HuH-7 (cell line): ENCODE measurements at regions not wholly inside any gene's neighbourhood (a gene's known extent, or its start where the extent isn't known, plus 50 kb on each side); places are given as distances from the start of the nearest gene placed in this dataset.
"Not testable (repeated sequence)": the region's sequence is repeated elsewhere in the genome, so short reads cannot be mapped to it uniquely, and the experiment has no call there.

Experiments used
- DNase-seq: peaks from one replicate; pipeline ENCODE4 v3.0.0; 2011; ENCODE audit warnings: low spot score

- not testable (repeated sequence) for DNase-seq
Observed at GRCh38 chr16:29145086-29145485, 160.2 kb downstream of the LAT start.

- not testable (repeated sequence) for DNase-seq
Observed at GRCh38 chr16:29144669-29145062, 159.8 kb downstream of the LAT start.

DNA sequence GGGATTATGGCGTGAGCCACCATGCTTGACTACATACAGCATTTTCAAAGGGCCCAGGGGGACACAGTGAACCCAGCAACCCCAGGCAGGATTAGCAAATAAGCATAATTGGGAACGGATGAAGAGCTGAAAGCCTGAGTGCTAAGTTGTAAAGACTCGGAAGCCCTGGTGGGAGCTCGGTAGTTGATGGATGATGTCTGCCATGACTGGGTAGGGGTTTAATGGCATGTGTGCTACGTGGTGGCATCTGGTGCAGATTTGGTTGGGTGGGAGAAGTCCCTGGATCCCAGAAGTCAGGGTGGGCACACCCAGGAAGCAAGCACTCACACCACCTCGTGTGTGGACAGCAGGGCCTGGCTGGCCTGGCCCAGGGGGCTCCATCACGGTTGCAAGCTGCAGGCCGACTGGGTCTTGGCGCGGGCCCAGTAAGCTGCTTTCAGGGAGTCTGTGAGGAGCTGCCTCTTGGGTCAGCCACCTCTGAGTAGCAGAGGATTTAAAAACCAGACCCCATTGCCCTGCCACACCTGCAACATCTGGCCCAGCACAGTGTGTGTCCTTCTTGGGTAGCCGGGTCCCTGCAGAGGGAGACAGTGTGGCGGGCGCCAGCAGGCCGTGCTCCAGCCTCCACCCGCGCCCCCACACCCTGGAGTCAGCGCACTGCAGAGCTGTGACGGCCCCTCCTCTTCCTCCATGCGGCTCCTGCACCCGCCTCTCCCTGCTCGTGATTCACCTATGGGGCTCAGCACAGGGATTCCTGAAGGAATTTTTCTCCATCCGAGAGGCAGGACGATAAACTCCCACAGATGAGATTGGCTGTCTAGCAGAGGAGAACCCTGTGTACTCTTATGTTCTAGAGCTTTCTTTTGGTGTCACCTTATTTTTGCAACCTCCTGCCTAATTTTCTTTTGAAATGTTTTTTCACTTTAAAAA lies 159.2 kb downstream of the LAT start:
- DNase-seq = not testable (repeated sequence)

DNA sequence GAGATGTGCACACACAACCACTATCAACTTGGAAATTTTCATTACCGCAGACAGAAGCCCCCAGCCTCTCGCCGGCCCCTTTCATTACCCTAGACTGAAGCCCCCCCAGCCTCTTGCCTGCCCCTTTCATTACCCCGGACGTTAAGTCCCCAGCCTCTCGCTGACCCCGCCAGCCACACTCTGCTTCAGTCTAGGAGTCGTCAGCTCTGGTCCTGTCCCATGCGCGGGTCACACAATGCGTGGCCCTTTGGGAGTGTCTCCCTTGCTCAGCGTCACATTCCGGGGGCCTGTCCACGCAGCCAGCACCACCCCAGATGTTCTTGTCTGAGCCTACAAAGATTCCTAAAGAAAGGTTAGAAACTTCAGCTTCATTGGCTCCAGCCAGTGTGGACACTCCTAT lies 157.7 kb downstream of the LAT start:
- DNase-seq = not testable (repeated sequence)

DNA sequence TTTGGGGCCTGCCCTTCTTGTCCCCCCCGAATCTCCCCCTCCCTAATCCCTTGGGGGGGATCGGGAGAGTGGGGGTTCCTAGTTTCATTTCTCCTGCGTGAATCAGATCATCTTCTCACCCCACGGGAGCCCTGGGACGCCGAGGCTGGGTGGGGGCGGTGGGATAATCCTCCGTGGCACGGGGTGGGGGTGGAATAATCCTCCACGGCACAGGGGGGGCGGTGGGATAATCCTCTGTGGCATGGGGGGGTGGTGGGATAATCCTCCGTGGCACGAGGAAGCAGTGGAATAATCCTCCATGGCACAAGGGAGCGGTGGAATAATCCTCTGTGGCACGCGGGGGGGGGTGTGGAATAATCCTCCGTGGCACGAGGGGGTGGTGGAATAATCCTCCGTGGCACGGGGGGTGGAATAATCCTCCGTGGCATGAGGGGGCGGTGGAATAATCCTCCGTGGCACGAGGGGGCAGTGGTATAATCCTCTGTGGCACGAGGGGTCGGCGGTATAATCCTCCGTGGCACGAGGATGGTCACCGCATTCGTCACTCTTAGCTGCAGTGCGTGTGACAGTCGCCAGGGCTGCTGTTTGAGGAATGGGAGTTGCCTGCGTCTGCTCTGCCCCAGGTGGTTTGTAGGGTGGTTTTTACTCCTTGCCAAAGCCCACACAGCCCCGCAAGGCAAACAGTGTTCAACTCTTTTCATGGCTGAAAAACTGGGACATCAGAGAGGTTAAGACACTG lies 156.9 kb downstream of the LAT start:
- no peak for DNase-seq

DNA sequence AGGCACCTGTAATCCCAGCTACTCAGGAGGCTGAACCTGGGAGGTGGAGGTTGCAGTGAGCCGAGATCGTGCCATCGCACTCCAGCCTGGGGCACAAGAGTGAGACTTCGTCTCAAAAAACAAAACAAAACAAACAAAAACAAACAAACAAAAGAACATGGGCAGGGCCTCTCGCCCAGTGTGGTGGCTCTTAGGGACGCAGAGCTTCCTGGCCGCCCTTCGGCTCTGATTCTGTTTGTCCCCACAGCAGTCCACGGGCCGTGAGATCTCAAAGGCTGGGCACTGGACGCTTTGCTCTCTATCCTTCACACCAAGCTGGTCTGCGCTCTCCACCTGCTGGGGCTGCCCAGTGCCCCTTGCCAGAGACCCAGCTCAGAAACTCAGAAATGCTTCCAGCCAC lies 156.3 kb downstream of the LAT start:
- not testable (repeated sequence) for DNase-seq

- DNase-seq = not testable (repeated sequence)
Observed at GRCh38 chr16:29139901-29140855, 155.3 kb downstream of the LAT start.

DNA sequence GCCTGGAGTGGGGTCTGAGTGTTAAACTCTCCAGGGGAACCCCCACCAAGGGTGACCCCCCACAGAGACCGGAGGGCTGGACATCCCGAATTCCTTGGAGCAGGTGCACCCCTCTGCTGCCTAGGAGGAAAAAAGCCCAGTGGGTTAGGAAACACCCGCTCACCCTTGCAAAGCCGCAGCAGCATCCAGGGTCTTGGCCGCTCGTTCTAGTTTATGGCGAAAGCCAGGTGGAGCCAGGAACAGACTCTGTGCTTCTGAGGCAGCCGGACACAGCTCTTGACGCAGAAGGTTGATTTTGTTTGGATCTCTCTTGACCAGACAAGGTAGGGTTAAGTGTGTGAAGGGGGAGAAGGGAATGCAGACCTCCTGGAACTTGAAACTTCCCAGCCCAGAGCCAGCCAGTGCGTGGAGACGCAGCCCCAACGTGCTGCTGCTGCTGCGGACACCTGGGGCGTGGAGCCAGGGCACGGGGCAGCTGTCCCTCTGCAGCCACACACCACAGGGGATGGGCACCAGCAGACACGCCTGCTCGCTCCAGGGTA lies 154.5 kb downstream of the LAT start:
- DNase-seq = no peak

DNA sequence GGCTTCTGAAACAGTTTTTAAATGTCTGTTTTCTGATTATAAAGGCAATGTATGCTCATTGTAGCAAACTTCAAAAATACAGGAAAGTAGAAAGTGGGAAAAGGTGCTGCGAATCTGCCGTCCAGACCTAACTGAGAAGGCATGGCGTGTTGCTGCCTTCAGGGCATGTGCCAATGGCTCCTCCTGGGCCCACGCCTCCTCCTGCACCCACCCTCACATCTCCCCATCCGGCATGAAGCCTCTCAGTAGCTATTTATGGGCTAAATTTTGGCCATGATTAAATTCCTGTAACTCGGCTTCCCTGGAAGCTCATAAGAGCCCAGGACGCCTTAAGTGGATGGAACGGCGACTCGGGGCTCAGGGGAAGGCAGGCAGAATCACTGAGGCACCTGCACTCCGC lies 153.8 kb downstream of the LAT start:
- DNase-seq = not testable (repeated sequence)

- not testable (repeated sequence) for DNase-seq
Observed at GRCh38 chr16:29137894-29138662, 153.2 kb downstream of the LAT start.

- DNase-seq = not testable (repeated sequence)
Observed at GRCh38 chr16:29137461-29137860, 152.6 kb downstream of the LAT start.

GRCh38 chr16:29136916-29137315 lies 152.1 kb downstream of the LAT start:
- not testable (repeated sequence) for DNase-seq

- not testable (repeated sequence) for DNase-seq
Observed at GRCh38 chr16:29136046-29136696, 151.3 kb downstream of the LAT start.

GRCh38 chr16:29135098-29135497 lies 150.2 kb downstream of the LAT start:
- not testable (repeated sequence) for DNase-seq

DNA sequence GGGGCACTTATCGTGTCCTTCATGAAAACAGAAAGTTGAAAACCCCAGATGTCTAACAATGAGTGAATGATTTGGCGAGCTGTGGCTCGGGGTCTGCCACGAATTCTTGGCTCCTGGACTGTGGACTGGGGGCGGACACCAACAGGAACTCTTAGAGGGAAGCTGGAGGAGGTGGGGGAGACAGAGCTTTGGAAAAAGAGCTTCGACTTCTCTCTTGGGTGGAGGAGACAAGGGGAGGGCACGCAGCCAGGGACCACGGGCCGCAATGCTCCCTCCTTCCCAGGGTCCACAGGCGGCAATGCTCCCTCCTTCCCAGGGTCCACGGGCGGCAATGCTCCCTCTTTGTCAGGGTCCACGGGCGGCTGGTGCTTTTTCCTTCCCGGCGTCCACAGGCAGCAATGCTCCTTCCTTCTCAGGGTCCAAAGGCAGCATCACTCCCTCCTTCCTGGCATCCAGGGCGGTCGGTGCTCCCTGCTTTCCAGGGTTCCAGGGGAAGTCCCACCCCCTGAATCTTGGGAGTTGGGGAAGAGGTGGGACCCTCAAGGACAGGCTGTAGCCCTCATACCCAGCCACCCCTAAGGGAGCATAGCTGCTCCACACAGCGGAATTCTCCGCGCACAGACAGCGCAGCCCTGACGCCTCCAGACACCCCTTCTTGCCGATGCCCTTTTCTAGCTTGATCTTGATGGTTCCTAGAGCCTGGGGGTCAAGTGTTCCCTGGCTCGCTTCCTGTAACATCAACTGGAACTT lies 149.0 kb downstream of the LAT start:
- DNase-seq = not testable (repeated sequence)

DNA sequence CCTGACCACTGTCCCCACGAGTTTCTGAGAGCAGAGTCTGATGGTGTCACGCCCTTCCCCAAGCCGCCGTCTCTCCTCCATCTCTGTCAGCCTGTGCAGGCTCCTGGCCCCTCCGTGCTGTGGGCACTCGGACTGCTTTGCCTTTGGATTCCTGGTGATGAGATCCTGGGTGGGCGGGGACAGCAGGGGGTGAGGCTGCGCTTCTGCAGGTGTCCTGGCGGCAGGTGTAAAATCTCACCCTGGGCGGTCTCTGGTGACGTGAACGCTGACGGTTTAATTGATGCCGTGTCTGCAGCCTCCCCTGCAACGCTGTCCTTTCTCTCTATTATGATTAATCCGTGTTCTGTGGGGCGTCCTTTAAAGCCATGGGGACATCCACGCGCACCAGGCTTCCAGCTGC lies 148.0 kb downstream of the LAT start:
- DNase-seq = not testable (repeated sequence)

DNA sequence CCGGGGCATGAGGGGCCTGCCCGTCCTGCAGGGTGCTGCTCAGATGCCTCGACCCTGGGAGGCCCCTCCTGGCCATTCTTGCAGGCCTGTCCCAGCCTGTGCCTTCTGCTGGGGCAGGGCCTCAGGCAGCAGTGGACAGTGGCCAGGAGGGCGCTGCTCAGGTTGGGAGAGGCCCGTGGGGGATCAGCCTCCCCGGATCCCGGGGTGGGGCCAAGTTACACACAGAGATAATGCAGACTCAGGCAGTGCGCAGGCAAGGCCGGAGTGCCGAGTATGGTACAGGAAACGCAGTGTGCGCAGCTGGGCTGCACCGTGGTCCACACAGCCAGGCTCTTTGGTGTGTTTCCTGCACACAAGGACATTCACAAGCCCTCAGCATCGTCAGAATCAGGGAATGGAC lies 147.6 kb downstream of the LAT start:
- DNase-seq = not testable (repeated sequence)

DNA sequence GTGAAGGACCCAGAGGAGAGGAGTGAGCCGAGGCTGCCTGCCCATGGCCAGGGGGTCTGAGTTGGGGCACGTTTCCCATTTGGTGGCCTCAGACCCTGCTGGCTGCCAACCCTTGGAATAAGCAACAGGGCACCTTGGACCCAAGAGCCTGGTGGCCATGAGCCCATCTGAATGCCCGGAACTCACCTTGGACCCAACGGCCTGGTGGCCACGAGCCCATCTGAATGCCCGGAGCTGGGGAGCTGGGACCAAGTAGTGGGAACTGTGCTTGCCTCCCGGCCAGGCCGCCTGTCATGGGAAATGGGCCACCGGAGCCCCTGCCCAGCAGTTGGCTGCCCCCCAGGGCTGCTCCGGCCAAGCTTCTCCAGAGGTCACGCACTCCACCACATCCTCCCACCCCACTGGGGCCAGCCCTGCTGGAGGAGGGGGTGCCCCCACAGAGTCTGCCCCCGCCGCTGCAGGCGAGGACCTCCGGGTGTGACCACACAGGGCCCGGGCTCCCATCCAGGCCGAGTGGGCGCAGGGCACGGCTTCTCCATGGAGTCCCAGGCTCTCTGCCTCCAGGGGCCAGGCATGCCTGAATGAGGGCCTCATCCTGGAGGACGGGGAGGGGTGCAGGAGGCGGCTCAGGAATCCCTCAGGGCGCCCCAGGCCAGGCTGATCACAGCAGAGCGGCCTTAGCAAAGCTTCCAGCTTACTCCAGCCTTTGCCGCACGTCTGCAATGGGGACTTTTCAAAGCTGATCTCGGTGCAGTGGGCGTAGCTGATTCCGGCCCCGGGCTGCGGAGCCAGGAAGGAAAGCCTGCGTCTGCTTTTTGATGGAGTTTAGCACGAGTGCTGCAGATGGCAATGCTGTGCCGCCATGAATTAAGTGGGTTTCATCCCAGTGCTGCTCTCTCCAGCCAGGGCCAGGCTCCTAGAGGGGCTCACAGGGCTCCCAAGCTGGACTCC lies 146.3 kb downstream of the LAT start:
- not testable (repeated sequence) for DNase-seq
